Neural progenitor cell (in vitro differentiated cells): ENCODE measurements at regions not wholly inside any gene's neighbourhood (a gene's known extent, or its start where the extent isn't known, plus 50 kb on each side); places are given as distances from the start of the nearest gene placed in this dataset.

Experiments used
- DNase-seq: peaks from one replicate; pipeline ENCODE4 v3.0.0-alpha.2; 2016; ENCODE audit warnings: low spot score
- H2AFZ ChIP-seq: fragments of 200-600 bp; sonication (generic); replicated peaks from 2 replicates; pipeline ENCODE4 v1.6.1; 2016; ENCODE audit warnings: antibody characterized with exemption
- H3F3A ChIP-seq: fragments of 200-600 bp; sonication (generic); 2 replicates; pipeline ENCODE4 v1.6.1; 2016; ENCODE audit warnings: antibody characterized with exemption, low read depth
- H3K27ac ChIP-seq: fragments of 200-600 bp; sonication (generic); 2 replicates; pipeline ENCODE4 v1.5.1; 2016; ENCODE audit warnings: mild to moderate bottlenecking
- H3K27me3 ChIP-seq: fragments of 200-600 bp; sonication (generic); 2 replicates; pipeline ENCODE4 v1.6.1; 2016; ENCODE audit warnings: mild to moderate bottlenecking, moderate library complexity
- H3K36me3 ChIP-seq: fragments of 200-600 bp; sonication (generic); 2 replicates; pipeline ENCODE4 v1.5.1; 2016
- H3K4me1 ChIP-seq: fragments of 200-600 bp; sonication (generic); 2 replicates; pipeline ENCODE4 v1.6.1; 2016; ENCODE audit warnings: mixed run types
- H3K4me2 ChIP-seq: fragments of 200-600 bp; sonication (generic); 2 replicates; pipeline ENCODE4 v1.6.1; 2016
- H3K4me3 ChIP-seq: fragments of 200-600 bp; sonication (generic); 2 replicates; pipeline ENCODE4 v1.5.1; 2016
- H3K79me2 ChIP-seq: fragments of 200-600 bp; sonication (generic); 2 replicates; pipeline ENCODE4 v1.6.1; 2016; ENCODE audit warnings: low read depth
- H3K9ac ChIP-seq: fragments of 200-600 bp; sonication (generic); 2 replicates; pipeline ENCODE4 v1.6.1; 2016
- H3K9me3 ChIP-seq: fragments of 200-600 bp; sonication (generic); 2 replicates; pipeline ENCODE4 v1.5.1; 2016; ENCODE audit warnings: low read depth
- H4K20me1 ChIP-seq: fragments of 200-600 bp; sonication (generic); 2 replicates; pipeline ENCODE4 v1.6.1; 2016; ENCODE audit warnings: low read depth
- H3K27ac Mint-ChIP-seq: 3 replicates; pipeline ENCODE4 v1.8.0; 2021; ENCODE audit warnings: mixed read lengths
- H3K27me3 Mint-ChIP-seq: 2 replicates; pipeline ENCODE4 v1.8.0; 2022; ENCODE audit warnings: low read depth, mild to moderate bottlenecking, inconsistent platforms, moderate library complexity, mixed read lengths; ENCODE audit not compliant: insufficient read depth
- H3K36me3 Mint-ChIP-seq: 3 replicates; pipeline ENCODE4 v1.8.0; 2021; ENCODE audit warnings: mixed read lengths
- H3K4me1 Mint-ChIP-seq: 3 replicates; pipeline ENCODE4 v1.8.0; 2021; ENCODE audit warnings: mixed read lengths
- H3K4me3 Mint-ChIP-seq: 3 replicates; pipeline ENCODE4 v1.8.0; 2021; ENCODE audit warnings: mild to moderate bottlenecking, moderate library complexity, mixed read lengths
- H3K9me3 Mint-ChIP-seq: 3 replicates; pipeline ENCODE4 v1.8.0; 2020; ENCODE audit warnings: mixed read lengths
- EZH2 ChIP-seq: fragments of 200-600 bp; sonication (generic); IDR thresholded peaks from 2 replicates; pipeline ENCODE4 v1.6.1; 2017; ENCODE audit warnings: antibody characterized with exemption, mild to moderate bottlenecking, moderate library complexity
- EZH2phosphoT487 ChIP-seq: fragments of 200-600 bp; sonication (generic); IDR thresholded peaks from 2 replicates; pipeline ENCODE4 v1.6.1; 2017; ENCODE audit warnings: antibody characterized with exemption
- TF ChIP-seq, protein P1 (sequence below): fragments of 200-600 bp; sonication (generic); IDR thresholded peaks from 2 replicates; pipeline ENCODE4 v1.5.1; 2017; ENCODE audit warnings: antibody characterized with exemption, mild to moderate bottlenecking

DNA sequence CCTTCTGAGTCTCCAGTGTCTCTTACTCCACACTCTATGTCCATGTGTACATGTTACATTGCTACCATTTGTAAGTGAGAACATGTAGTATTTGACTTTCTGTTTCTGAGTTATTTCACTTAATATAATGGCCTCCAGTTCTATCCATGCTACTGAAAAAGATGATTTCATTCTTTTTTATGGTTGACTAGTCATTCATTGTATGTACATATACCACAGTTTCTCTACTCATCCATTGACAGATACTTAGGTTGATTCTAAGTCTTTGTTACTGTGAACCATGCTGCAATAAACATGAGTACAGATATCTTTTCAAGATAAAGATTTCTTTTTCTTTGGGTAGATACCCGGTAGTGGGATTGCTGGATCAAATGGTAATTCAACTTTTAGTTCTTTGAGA is 107.1 kb upstream of the CHD1 start:
- no peak overlapping the region for H3K27ac ChIP-seq
- H2AFZ ChIP-seq, result no peak overlapping the region
- Mint-ChIP-seq H3K27ac (no peak overlapping the region), H3K36me3 (no peaks in the 10 kb centered on the region), H3K9me3 (peaks cover 5% of the 10 kb centered on the region), H3K4me3 (no peak overlapping the region), H3K27me3 (no peaks in the 10 kb centered on the region), H3K4me1 (peaks cover 5% of the 10 kb centered on the region)
- H3K4me1 ChIP-seq, result peaks cover 3% of the 10 kb centered on the region
- no peak overlapping the region for H3K4me2 ChIP-seq
- no peaks in the 10 kb centered on the region for H4K20me1 ChIP-seq
- no peak for DNase-seq
- H3K27me3 ChIP-seq, result no peaks in the 10 kb centered on the region
- no peaks in the 10 kb centered on the region for H3F3A ChIP-seq
- H3K36me3 ChIP-seq, result no peaks in the 10 kb centered on the region
- H3K4me3 ChIP-seq, result no peak overlapping the region
- no peaks in the 10 kb centered on the region for H3K79me2 ChIP-seq
- H3K9ac ChIP-seq, result no peak overlapping the region
- no peaks in the 10 kb centered on the region for H3K9me3 ChIP-seq
- TF ChIP-seq, protein P1, sequence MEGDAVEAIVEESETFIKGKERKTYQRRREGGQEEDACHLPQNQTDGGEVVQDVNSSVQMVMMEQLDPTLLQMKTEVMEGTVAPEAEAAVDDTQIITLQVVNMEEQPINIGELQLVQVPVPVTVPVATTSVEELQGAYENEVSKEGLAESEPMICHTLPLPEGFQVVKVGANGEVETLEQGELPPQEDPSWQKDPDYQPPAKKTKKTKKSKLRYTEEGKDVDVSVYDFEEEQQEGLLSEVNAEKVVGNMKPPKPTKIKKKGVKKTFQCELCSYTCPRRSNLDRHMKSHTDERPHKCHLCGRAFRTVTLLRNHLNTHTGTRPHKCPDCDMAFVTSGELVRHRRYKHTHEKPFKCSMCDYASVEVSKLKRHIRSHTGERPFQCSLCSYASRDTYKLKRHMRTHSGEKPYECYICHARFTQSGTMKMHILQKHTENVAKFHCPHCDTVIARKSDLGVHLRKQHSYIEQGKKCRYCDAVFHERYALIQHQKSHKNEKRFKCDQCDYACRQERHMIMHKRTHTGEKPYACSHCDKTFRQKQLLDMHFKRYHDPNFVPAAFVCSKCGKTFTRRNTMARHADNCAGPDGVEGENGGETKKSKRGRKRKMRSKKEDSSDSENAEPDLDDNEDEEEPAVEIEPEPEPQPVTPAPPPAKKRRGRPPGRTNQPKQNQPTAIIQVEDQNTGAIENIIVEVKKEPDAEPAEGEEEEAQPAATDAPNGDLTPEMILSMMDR, result no peak

DNA sequence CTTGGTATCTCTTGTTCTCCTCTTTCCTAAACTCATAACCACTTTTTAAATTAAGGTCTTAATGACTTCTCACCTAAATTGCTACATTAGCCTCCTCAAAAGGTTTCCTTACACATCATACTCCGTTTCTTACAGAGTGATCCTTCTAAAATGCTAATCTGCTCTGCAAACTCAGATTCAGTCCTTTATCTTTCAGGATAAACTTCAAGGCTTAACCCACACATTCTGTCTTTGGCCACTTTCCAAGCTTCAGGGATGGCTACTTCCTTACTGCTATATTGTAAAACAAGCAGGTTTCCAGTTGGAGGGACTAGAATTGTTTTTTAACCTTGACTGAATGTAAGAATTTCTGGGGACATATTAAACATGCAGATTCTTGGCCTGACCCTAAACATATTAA is 105.5 kb upstream of the CHD1 start:
- Histone ChIP-seq H3K4me1 (peaks cover 3% of the 10 kb centered on the region), H3K9me3 (no peaks in the 10 kb centered on the region), H3K4me2 (no peak overlapping the region), H3F3A (no peaks in the 10 kb centered on the region), H2AFZ (no peak overlapping the region), H4K20me1 (no peaks in the 10 kb centered on the region), H3K27me3 (no peaks in the 10 kb centered on the region), H3K36me3 (no peaks in the 10 kb centered on the region), H3K27ac (no peak overlapping the region), H3K9ac (no peak overlapping the region), H3K79me2 (no peaks in the 10 kb centered on the region), H3K4me3 (no peak overlapping the region)
- no peaks in the 10 kb centered on the region for H3K27me3 Mint-ChIP-seq
- DNase-seq, result no peak
- H3K4me3 Mint-ChIP-seq, result no peak overlapping the region
- no peaks in the 10 kb centered on the region for H3K9me3 Mint-ChIP-seq
- peaks cover 5% of the 10 kb centered on the region for H3K4me1 Mint-ChIP-seq
- no peak overlapping the region for H3K27ac Mint-ChIP-seq
- no peaks in the 10 kb centered on the region for H3K36me3 Mint-ChIP-seq
- TF ChIP-seq, protein P1, result no peak
- TF ChIP-seq EZH2 (no peak), EZH2phosphoT487 (no peak)

DNA sequence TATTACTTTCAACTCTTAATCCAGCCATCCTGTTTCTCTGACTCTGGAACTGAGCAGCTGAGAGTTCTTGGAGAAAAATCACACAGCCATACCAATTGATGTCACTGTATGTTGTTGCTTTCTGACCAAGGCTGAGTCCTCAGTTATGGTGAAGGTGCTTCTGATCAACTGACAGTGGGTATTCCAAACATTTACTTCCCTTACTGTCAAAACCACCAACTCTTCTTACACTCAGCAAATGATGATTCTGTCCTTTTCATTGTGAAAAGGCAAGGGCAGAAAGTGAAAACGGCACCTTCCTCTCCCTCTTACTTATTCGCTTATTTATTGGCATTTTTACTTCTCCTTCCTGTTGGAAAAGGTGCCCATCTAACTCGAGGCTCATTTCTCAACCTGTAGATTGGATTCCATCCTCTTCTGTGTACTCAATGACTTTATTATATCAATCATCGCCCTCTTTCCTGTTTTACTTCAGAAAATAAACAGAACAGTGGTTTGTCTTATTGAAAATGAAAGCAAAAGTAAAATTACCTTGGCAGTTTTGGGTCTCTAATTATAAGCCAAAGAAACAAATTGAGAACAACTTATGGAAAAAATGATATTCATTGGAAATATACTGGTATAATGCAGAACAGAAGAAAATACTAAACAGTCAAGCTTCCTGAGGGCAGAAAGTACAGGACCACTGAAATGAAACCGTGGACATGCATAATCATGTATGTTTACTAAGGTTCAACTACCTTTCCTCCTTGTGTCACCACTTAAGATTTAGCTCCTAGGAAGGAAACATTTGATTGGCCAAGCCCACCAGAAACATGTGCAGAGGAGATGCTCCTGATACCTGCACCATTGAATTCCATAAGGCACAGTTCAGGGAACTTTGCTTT is 104.5 kb upstream of the CHD1 start:
- Histone ChIP-seq H3K4me1 (peaks cover 3% of the 10 kb centered on the region), H3K9ac (no peak overlapping the region), H3K9me3 (no peaks in the 10 kb centered on the region), H3K4me3 (no peak overlapping the region), H2AFZ (peak overlapping the region; percentile 85), H3K27me3 (no peaks in the 10 kb centered on the region), H3K36me3 (no peaks in the 10 kb centered on the region), H4K20me1 (no peaks in the 10 kb centered on the region), H3K27ac (no peak overlapping the region), H3F3A (no peaks in the 10 kb centered on the region), H3K4me2 (no peak overlapping the region), H3K79me2 (no peaks in the 10 kb centered on the region)
- TF ChIP-seq EZH2, result no peak
- Mint-ChIP-seq H3K4me3 (no peak overlapping the region), H3K9me3 (no peaks in the 10 kb centered on the region), H3K27ac (peak overlapping the region; percentile 1), H3K36me3 (no peaks in the 10 kb centered on the region), H3K4me1 (peaks cover 5% of the 10 kb centered on the region), H3K27me3 (no peaks in the 10 kb centered on the region)
- DNase-seq, result no peak
